ENCODE measurements at regions not wholly inside any gene's neighbourhood (a gene's known extent, or its start where the extent isn't known, plus 50 kb on each side); places are given as distances from the start of the nearest gene placed in this dataset.
A peak's percentile ranks its signal among the peaks of the same experiment; 100 is the strongest.

GRCh38 chr11:81990659-81991443 lies 742.8 kb downstream of the FAM181B start:
- BruUV-seq (replicated peaks) = no TSS peak
- ChIA-PET CTCF (interaction anchor here (0.6 kb wide), 1 partner anchor 124 kb away, joined by 3 read pairs; no protein-coding TSS in a partner anchor), POLR2A (interaction anchor here (0.5 kb wide), 1 partner anchor 99 kb away, joined by 3 read pairs; no protein-coding TSS in a partner anchor)
- intact Hi-C loops (cut with micrococcal nuclease) = no loop called here
- Mint-ChIP-seq H3K27me3 (ENCODE audit: insufficient read depth, unreplicated experiment) (peaks cover 28% of the 10 kb centered on the region), H3K9me3 (ENCODE audit: unreplicated experiment) (no peaks in the 10 kb centered on the region), H3K36me3 (ENCODE audit: insufficient read depth, unreplicated experiment) (no peaks in the 10 kb centered on the region), H3K27ac (ENCODE audit: low read depth, unreplicated experiment) (no peak overlapping the region), H3K4me3 (ENCODE audit: unreplicated experiment) (no peak overlapping the region), H3K4me1 (ENCODE audit: insufficient read depth, unreplicated experiment) (peaks cover 8% of the 10 kb centered on the region)
- no peak for DNase-seq (ENCODE audit: unreplicated experiment)
- no peak for TF ChIP-seq CTCF (IDR thresholded peaks at IDR 0.05; ENCODE audit: unreplicated experiment)

- peaks cover 41% of the 10 kb centered on the region for H3K27me3 Mint-ChIP-seq (ENCODE audit: insufficient read depth, unreplicated experiment)
- no peak overlapping the region for H3K27ac Mint-ChIP-seq (ENCODE audit: low read depth, unreplicated experiment)
- no TSS peak for BruUV-seq (replicated peaks)
- no peak for TF ChIP-seq CTCF (IDR thresholded peaks at IDR 0.05; ENCODE audit: unreplicated experiment)
- peaks cover 8% of the 10 kb centered on the region for H3K4me1 Mint-ChIP-seq (ENCODE audit: insufficient read depth, unreplicated experiment)
- intact Hi-C loops (cut with micrococcal nuclease) = no loop called here
- H3K9me3 Mint-ChIP-seq (ENCODE audit: unreplicated experiment) = no peaks in the 10 kb centered on the region
- POLR2A ChIA-PET = no interaction called here
- CTCF ChIA-PET = interaction anchor here (0.6 kb wide), 1 partner anchor 59 kb away, joined by 3 read pairs; no protein-coding TSS in a partner anchor
- DNase-seq (ENCODE audit: unreplicated experiment) = peak; percentile 3
- H3K4me3 Mint-ChIP-seq (ENCODE audit: unreplicated experiment) = no peak overlapping the region
- H3K36me3 Mint-ChIP-seq (ENCODE audit: insufficient read depth, unreplicated experiment) = no peaks in the 10 kb centered on the region
Measured at GRCh38 chr11:81989093-81989492, 744.6 kb downstream of the FAM181B start.

GRCh38 chr11:81987829-81988472 lies 745.7 kb downstream of the FAM181B start:
- DNase-seq (ENCODE audit: unreplicated experiment) = peak; percentile 24
- Mint-ChIP-seq H3K27me3 (ENCODE audit: insufficient read depth, unreplicated experiment) (peaks cover 41% of the 10 kb centered on the region), H3K4me1 (ENCODE audit: insufficient read depth, unreplicated experiment) (peaks cover 8% of the 10 kb centered on the region), H3K9me3 (ENCODE audit: unreplicated experiment) (no peaks in the 10 kb centered on the region), H3K4me3 (ENCODE audit: unreplicated experiment) (no peak overlapping the region), H3K36me3 (ENCODE audit: insufficient read depth, unreplicated experiment) (no peaks in the 10 kb centered on the region), H3K27ac (ENCODE audit: low read depth, unreplicated experiment) (no peak overlapping the region)
- no peak for TF ChIP-seq CTCF (IDR thresholded peaks at IDR 0.05; ENCODE audit: unreplicated experiment)
- ChIA-PET CTCF (no interaction called here), POLR2A (no interaction called here)
- BruUV-seq (replicated peaks) = no TSS peak
- intact Hi-C loops (cut with micrococcal nuclease) = no loop called here

- intact Hi-C loops (cut with micrococcal nuclease) = no loop called here
- Mint-ChIP-seq H3K4me1 (ENCODE audit: insufficient read depth, unreplicated experiment) (peaks cover 8% of the 10 kb centered on the region), H3K27ac (ENCODE audit: low read depth, unreplicated experiment) (no peak overlapping the region), H3K9me3 (ENCODE audit: unreplicated experiment) (no peaks in the 10 kb centered on the region), H3K36me3 (ENCODE audit: insufficient read depth, unreplicated experiment) (no peaks in the 10 kb centered on the region), H3K27me3 (ENCODE audit: insufficient read depth, unreplicated experiment) (peaks cover 39% of the 10 kb centered on the region), H3K4me3 (ENCODE audit: unreplicated experiment) (no peak overlapping the region)
- DNase-seq (ENCODE audit: unreplicated experiment) = no peak
- TF ChIP-seq CTCF (IDR thresholded peaks at IDR 0.05; ENCODE audit: unreplicated experiment) = no peak
- POLR2A ChIA-PET = no interaction called here
- no TSS peak for BruUV-seq (replicated peaks)
- CTCF ChIA-PET = no interaction called here
Measured at GRCh38 chr11:81986556-81987161, 747.0 kb downstream of the FAM181B start.

All from MCF 10A (cell line).